K562 (cell line): ENCODE measurements at regions not wholly inside any gene's neighbourhood (a gene's known extent, or its start where the extent isn't known, plus 50 kb on each side); places are given as distances from the start of the nearest gene placed in this dataset.

ENCODE experiments used
- ATAC-seq: fragments of 200-7000 bp; cut with Tn5 transposase; 3 replicates; pipeline ENCODE4 v1.9.1; 2020; ENCODE audit warnings: moderate library complexity
- BruUV-seq: library from RNA; stranded (reverse); fragments of 400-500 nt; replicated peaks from 2 replicates; lab custom pipeline; 2021; lab: Mats Ljungman, UMichigan
- CTCF ChIA-PET: fragments of 300-600 bp; formaldehyde crosslinking; extraction: SDS; loops from one replicate; lab custom pipeline; 2021; ENCODE audit warnings: low intra/inter-chr PET ratio; lab: Yijun Ruan, JAX
- POLR2A ChIA-PET: fragments of 300-600, 350-650 bp; sonication (Branson Sonifier 250); formaldehyde crosslinking; extraction: SDS; loops from one replicate; lab custom pipeline; 2021; ENCODE audit warnings: antibody characterized with exemption, inconsistent platforms; lab: Yijun Ruan, JAX
- DNase-seq, 4 experiments: peaks; one replicate each; pipeline versions ENCODE4 v3.0.0 to v3.0.0-alpha.2; 2011 to 2018; ENCODE audit warnings: low spot score in 3 of 4, mixed read lengths in 3 of 4; ENCODE audit errors: extremely low read depth in 1 of 4
- FAIRE-seq: peaks from 2 replicates; lab custom pipeline; 2011; peaks lifted over from hg19 to GRCh38; lab: Jason Lieb, UNC
- H2AFZ ChIP-seq: 2 replicates; pipeline ENCODE4 v1.6.0; 2011; ENCODE audit warnings: low read depth, low read length, control low read depth, inconsistent platforms
- H3K27ac ChIP-seq: fragments of 200-600 bp; 3 replicates; pipeline ENCODE4 v1.8.0; 2011; ENCODE audit warnings: low read depth, mild to moderate bottlenecking, control low read depth, inconsistent platforms, low read length, moderate library complexity, mixed read lengths; ENCODE audit errors: extremely low read depth
- H3K27me3 ChIP-seq, 2 experiments: fragments of 300-600 bp in 1 of 2; 2 replicates in 1 of 2; 3 replicates in 1 of 2; pipeline versions ENCODE4 v1.6.0 to v1.8.0; 2011; ENCODE audit warnings: inconsistent platforms in 2 of 2, low read length in 2 of 2, mild to moderate bottlenecking in 1 of 2, mixed read lengths in 1 of 2, moderate library complexity in 1 of 2; ENCODE audit not compliant: control insufficient read depth in 2 of 2, insufficient read depth in 2 of 2
- H3K36me3 ChIP-seq: fragments of 300-600 bp; 3 replicates; pipeline ENCODE4 v1.8.0; 2011; ENCODE audit warnings: mild to moderate bottlenecking, low read length, inconsistent platforms; ENCODE audit not compliant: control insufficient read depth, insufficient read depth
- H3K4me1 ChIP-seq, 2 experiments: fragments of 200-600 bp in 1 of 2; replicated peaks in 1 of 2; 2 replicates in 1 of 2; 3 replicates in 1 of 2; pipeline versions ENCODE4 v1.5.1 to v1.8.0; 2011; ENCODE audit warnings: inconsistent platforms in 2 of 2, low read length in 2 of 2, mild to moderate bottlenecking in 1 of 2, mixed read lengths in 1 of 2, moderate library complexity in 1 of 2; ENCODE audit not compliant: control insufficient read depth in 2 of 2, insufficient read depth in 2 of 2
- H3K4me2 ChIP-seq: 2 replicates; pipeline ENCODE4 v1.6.1; 2011; ENCODE audit warnings: low read length, control low read depth, inconsistent platforms, mixed read lengths; ENCODE audit not compliant: insufficient read depth
- H3K4me3 ChIP-seq: fragments of 200-600 bp; sonication (generic), shearing (Covaris generic); 2 replicates; pipeline ENCODE4 v1.5.1; 2016; ENCODE audit warnings: control low read depth, inconsistent platforms
- H3K79me2 ChIP-seq: fragments of 200-600 bp; 3 replicates; pipeline ENCODE4 v1.8.0; 2011; ENCODE audit warnings: low read length, inconsistent platforms; ENCODE audit not compliant: control insufficient read depth, insufficient read depth
- H3K9ac ChIP-seq, 2 experiments: 2 replicates each; pipeline versions ENCODE4 v1.6.0 to v1.6.1; 2011; ENCODE audit warnings: low read depth in 2 of 2, low read length in 2 of 2, control low read depth in 1 of 2, inconsistent platforms in 1 of 2, mild to moderate bottlenecking in 1 of 2, mixed read lengths in 1 of 2; ENCODE audit not compliant: insufficient read depth in 1 of 2
- H3K9me1 ChIP-seq: one replicate; pipeline ENCODE4 v1.6.0; 2011; ENCODE audit warnings: inconsistent platforms, mild to moderate bottlenecking, low read length, moderate library complexity; ENCODE audit not compliant: control insufficient read depth, insufficient read depth
- H3K9me3 ChIP-seq: replicated peaks from 2 replicates; pipeline ENCODE4 v1.5.1; 2011; ENCODE audit warnings: low read depth, low read length, inconsistent platforms; ENCODE audit not compliant: control insufficient read depth, insufficient read depth
- H4K20me1 ChIP-seq: replicated peaks from 2 replicates; pipeline ENCODE4 v1.6.1; 2011; ENCODE audit warnings: low read length, inconsistent platforms, mixed read lengths; ENCODE audit not compliant: control insufficient read depth, insufficient read depth
- CC2D1A ChIP-seq: fragments of 450-650 bp; IDR thresholded peaks from 2 replicates; pipeline ENCODE4 v1.6.1; 2017; ENCODE audit warnings: mild to moderate bottlenecking
- CEBPZ ChIP-seq: fragments of 150-350 bp; IDR thresholded peaks from 2 replicates; pipeline ENCODE4 v1.6.1; 2014; ENCODE audit warnings: low read depth, mild to moderate bottlenecking, low read length, borderline replicate concordance
- ELK1 ChIP-seq: sonication (generic); formaldehyde crosslinking; IDR thresholded peaks from 2 replicates; pipeline ENCODE4 v1.8.1; 2022; ENCODE audit warnings: missing genetic modification reagents
- HDAC3 ChIP-seq: fragments of 450-650 bp; IDR thresholded peaks from 2 replicates; pipeline ENCODE4 v1.6.1; 2018; ENCODE audit warnings: borderline replicate concordance, mild to moderate bottlenecking, moderate library complexity; ENCODE audit not compliant: partially characterized antibody
- NR2C1 ChIP-seq, 2 experiments: fragments of 450-650 bp; IDR thresholded peaks; 2 replicates each; pipeline ENCODE4 v1.6.1; 2017; ENCODE audit warnings: mild to moderate bottlenecking in 2 of 2, antibody characterized with exemption in 1 of 2, inconsistent platforms in 1 of 2, missing compliant biosample characterization in 1 of 2, missing genetic modification characterization in 1 of 2
- PHTF2 ChIP-seq: fragments of 250-450 bp; sonication (Bioruptor Pico); IDR thresholded peaks from 2 replicates; pipeline ENCODE4 v1.5.0; 2021; ENCODE audit warnings: mild to moderate bottlenecking
- RAD51 ChIP-seq: fragments of 450-650 bp; IDR thresholded peaks from 2 replicates; pipeline ENCODE4 v1.7.1; 2016; ENCODE audit warnings: low read depth, mild to moderate bottlenecking, borderline replicate concordance
- SMARCA4 ChIP-seq: fragments of 450-650 bp; IDR thresholded peaks from 2 replicates; pipeline ENCODE4 v1.6.1; 2016
- SP2 ChIP-seq: IDR thresholded peaks from 2 replicates; pipeline ENCODE4 v1.6.1; 2011; ENCODE audit warnings: mild to moderate bottlenecking, low read depth, low read length, moderate library complexity; ENCODE audit not compliant: poor library complexity, severe bottlenecking; ENCODE audit errors: extremely low read depth
- ZNF12 ChIP-seq: sonication (generic); formaldehyde crosslinking; IDR thresholded peaks from 2 replicates; pipeline ENCODE4 v1.4.0; 2020; ENCODE audit warnings: mild to moderate bottlenecking, missing genetic modification reagents
- ZNF197 ChIP-seq: fragments of 200-800 bp; sonication (Bioruptor generic); IDR thresholded peaks from 2 replicates; pipeline ENCODE4 v1.6.1; 2016; ENCODE audit warnings: low read depth, missing genetic modification characterization, missing compliant biosample characterization
- ZNF76 ChIP-seq: fragments of 250-450 bp; sonication (Bioruptor Pico); IDR thresholded peaks from 2 replicates; pipeline ENCODE4 v1.4.0; 2020; ENCODE audit warnings: mild to moderate bottlenecking, moderate library complexity, borderline replicate concordance
- ZNF764 ChIP-seq: fragments of 250-450 bp; sonication (Bioruptor Pico); IDR thresholded peaks from 2 replicates; pipeline ENCODE4 v1.4.0; 2020; ENCODE audit warnings: low read depth, mild to moderate bottlenecking, moderate library complexity
- ZNF785 ChIP-seq: fragments of 250-450 bp; sonication (Bioruptor Pico); IDR thresholded peaks from 2 replicates; pipeline ENCODE4 v1.4.0; 2020; ENCODE audit warnings: mild to moderate bottlenecking
- WGBS: fragments of 100-300 bp; shearing (Covaris generic); methylation state at CpG from one replicate; pipeline ENCODE4 v1.1.6; 2016; ENCODE audit warnings: low coverage, mixed read lengths; ENCODE audit not compliant: insufficient coverage; ENCODE audit errors: missing lambda C conversion rate; 5-methylcytosine and 5-hydroxymethylcytosine counted together
- in situ Hi-C: fragments of 300-500 bp; cut with MboI; formaldehyde crosslinking; loops from 4 replicates; pipeline ENCODE4 v1.15.0; 2018; ENCODE audit warnings: inconsistent platforms, mixed read lengths
- intact Hi-C: fragments of 100-400 bp; cut with micrococcal nuclease; formaldehyde crosslinking; loops from 2 replicates; pipeline ENCODE4 v1.14.2; 2022
- TF ChIP-seq, protein P1 (sequence below): IDR thresholded peaks from 3 replicates; pipeline ENCODE4 v1.6.1; 2011; ENCODE audit warnings: borderline replicate concordance, mild to moderate bottlenecking, moderate library complexity; ENCODE audit not compliant: insufficient read length; ENCODE audit errors: extremely low read depth

- no peak overlapping the region for H3K4me3 ChIP-seq
- no peak overlapping the region for H3K27ac ChIP-seq
- H3K9me3 ChIP-seq: no peaks in the 10 kb centered on the region
- H3K9me1 ChIP-seq: no peaks in the 10 kb centered on the region
- no peaks in the 10 kb centered on the region for H4K20me1 ChIP-seq
- ATAC-seq (no peak), FAIRE-seq (no peak), DNase-seq (no peak)
- H3K79me2 ChIP-seq: no peaks in the 10 kb centered on the region
- no peak overlapping the region for H3K4me2 ChIP-seq
- in situ Hi-C loops: no loop called here
- H3K27me3 ChIP-seq: no peaks in the 10 kb centered on the region
- H3K4me1 ChIP-seq: no peaks in the 10 kb centered on the region
- intact Hi-C loops: no loop called here
- no peaks in the 10 kb centered on the region for H3K36me3 ChIP-seq
- ChIA-PET POLR2A (no interaction called here), CTCF (no interaction called here)
- H3K9ac ChIP-seq: no peak overlapping the region
- H2AFZ ChIP-seq: no peak overlapping the region
- TF ChIP-seq CEBPZ (no peak), ELK1 (CRISPR knock-in tag) (no peak), SP2 (no peak), NR2C1 (IDR thresholded peaks at IDR 0.05) (no peak), NR2C1 (tag; IDR thresholded peaks at IDR 0.05) (no peak), PHTF2 (CRISPR knock-in tag) (no peak), CC2D1A (no peak), ZNF764 (no peak), ZNF12 (CRISPR knock-in tag) (no peak), HDAC3 (no peak), RAD51 (no peak), ZNF197 (CRISPR knock-in tag) (no peak), ZNF76 (CRISPR knock-in tag) (no peak), ZNF785 (CRISPR knock-in tag) (no peak), SMARCA4 (no peak)
- TF ChIP-seq, protein P1, sequence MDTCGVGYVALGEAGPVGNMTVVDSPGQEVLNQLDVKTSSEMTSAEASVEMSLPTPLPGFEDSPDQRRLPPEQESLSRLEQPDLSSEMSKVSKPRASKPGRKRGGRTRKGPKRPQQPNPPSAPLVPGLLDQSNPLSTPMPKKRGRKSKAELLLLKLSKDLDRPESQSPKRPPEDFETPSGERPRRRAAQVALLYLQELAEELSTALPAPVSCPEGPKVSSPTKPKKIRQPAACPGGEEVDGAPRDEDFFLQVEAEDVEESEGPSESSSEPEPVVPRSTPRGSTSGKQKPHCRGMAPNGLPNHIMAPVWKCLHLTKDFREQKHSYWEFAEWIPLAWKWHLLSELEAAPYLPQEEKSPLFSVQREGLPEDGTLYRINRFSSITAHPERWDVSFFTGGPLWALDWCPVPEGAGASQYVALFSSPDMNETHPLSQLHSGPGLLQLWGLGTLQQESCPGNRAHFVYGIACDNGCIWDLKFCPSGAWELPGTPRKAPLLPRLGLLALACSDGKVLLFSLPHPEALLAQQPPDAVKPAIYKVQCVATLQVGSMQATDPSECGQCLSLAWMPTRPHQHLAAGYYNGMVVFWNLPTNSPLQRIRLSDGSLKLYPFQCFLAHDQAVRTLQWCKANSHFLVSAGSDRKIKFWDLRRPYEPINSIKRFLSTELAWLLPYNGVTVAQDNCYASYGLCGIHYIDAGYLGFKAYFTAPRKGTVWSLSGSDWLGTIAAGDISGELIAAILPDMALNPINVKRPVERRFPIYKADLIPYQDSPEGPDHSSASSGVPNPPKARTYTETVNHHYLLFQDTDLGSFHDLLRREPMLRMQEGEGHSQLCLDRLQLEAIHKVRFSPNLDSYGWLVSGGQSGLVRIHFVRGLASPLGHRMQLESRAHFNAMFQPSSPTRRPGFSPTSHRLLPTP: no peak
- 35% methylated on average over 1 of the region's 1 CpG for WGBS
- no TSS peak for BruUV-seq
These were observed 334.5 kb downstream of the C11orf87 start for GRCh38 chr11:109756521-109756920.
